GM18517 (cell line): ENCODE measurements at regions not wholly inside any gene's neighbourhood (a gene's known extent, or its start where the extent isn't known, plus 50 kb on each side); places are given as distances from the start of the nearest gene placed in this dataset.
"Not testable (repeated sequence)": the region's sequence is repeated elsewhere in the genome, so short reads cannot be mapped to it uniquely, and the experiment has no call there.

Experiments used
- ATAC-seq: cut with Tn5 transposase; IDR thresholded peaks from one replicate; pipeline ENCODE4 v1.9.1; 2021; ENCODE audit warnings: mild to moderate bottlenecking, moderate library complexity; ENCODE audit not compliant: unreplicated experiment

DNA sequence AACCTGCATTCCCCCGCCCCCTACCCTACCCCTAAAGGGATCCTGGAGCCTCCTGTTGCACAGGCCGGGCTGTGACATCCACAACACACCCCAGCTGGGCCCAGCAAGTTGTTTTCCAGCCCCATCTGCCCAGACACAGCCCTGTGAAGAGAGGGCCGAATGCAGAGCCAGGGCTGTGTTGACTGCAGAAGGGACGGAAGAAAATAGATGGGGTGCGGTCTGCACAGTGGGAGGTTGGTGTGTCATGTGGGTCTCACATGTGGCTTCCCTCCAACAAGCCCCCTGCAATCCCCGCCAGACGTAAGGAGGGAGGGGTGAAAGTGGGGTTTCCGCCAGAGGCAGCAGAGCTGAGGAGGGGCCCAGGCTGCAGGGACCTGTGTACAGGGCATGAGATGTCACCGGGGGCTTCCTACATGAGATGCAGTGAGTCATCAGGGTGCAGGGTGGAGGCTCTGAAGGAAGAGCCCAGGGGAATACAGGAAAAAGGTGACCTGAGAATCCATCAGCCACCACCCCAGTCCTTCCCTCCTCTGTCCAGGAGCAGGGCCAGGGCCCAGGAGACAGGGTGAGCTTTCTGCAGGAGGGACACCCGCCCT lies 60.2 kb upstream of the SULF2 start:
- ATAC-seq = not testable (repeated sequence)

DNA sequence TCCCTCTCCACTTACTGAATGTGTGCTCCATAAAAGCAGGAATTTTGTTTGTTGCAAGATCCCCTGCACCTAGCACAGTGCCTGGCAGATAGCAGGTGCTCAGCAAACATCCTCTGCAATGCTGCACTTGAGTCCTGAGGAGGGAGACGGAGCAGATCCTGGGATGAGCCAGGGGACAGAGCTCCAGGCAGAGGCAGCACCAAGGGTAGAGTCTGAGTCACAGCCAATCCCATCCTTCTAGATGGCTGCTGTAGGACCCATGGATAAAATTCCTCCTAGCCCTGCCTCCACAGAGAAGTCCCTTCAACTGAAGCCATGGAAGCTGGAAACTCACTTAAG lies 59.3 kb upstream of the SULF2 start:
- not testable (repeated sequence) for ATAC-seq

DNA sequence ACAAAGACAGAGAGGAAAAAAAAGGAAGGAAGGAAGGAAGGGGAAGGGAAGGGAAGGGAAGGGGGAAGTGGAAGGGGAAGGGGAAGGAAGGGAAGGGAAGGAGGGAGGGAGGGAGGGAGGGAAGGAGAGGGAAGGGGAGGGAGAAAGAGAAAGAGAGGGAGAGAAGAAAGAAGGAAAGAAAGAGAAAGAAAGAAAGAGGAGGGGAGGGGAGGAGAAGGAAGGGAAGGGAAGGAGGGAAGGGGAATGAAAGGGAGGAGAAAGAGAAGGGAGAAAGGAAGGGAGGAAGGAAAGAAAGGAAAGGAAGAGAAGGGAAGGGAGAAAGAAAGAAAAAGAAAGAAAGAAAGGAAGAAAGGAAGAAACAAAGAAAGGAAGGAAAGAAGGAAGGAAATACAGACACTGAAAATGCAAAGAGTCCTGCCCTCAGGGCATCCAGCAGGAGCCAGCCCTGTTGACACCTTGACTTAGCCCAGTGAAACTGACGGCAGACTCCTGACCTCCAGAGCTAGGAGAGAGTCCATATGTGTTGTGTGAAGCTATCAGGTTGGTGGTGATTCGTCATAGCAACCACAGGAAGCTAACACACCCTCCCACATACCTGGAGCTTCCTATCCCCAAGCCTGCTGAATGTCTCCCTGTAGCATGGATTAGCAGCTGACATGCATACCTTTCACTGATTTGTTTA lies 58.7 kb upstream of the SULF2 start:
- ATAC-seq = no peak

DNA sequence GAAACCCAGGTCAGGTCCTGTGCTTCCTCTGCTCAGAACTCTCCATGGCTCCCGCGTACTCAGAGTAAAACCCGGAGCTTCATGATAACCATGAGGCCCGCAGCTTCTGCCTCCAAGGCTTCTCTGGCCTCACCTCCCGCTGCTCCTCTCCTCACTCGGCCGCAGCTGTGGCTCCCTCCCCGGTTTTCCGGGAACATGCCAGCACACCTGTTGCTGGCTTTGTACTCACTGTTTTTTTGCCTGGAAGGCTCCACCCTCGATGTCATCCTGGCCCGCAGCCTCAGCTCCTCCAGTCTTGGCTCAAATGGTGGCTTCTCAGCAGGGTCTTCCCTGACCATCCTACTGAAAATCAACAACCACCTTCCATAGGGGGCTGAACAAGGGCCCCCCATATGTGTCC lies 57.7 kb upstream of the SULF2 start:
- ATAC-seq = not testable (repeated sequence)

DNA sequence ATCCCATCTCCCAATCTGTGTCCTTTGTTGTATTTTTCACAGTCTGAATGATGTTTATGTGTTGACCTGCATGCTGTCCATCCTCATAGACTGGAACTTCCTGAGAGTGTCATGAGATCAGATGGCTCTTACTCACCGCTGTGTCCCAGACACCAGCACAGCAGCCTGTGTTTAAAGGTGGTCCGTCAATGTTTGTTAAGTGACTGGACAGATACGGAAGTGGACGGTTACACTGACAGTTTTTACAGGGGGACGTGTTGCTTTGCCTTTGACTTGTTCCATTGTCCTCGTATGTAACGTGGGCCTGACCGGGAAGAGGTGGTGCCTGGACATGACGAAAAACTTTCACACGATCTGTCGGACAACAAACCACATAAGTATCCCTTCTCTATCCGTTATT lies 56.7 kb upstream of the SULF2 start:
- ATAC-seq = not testable (repeated sequence)

DNA sequence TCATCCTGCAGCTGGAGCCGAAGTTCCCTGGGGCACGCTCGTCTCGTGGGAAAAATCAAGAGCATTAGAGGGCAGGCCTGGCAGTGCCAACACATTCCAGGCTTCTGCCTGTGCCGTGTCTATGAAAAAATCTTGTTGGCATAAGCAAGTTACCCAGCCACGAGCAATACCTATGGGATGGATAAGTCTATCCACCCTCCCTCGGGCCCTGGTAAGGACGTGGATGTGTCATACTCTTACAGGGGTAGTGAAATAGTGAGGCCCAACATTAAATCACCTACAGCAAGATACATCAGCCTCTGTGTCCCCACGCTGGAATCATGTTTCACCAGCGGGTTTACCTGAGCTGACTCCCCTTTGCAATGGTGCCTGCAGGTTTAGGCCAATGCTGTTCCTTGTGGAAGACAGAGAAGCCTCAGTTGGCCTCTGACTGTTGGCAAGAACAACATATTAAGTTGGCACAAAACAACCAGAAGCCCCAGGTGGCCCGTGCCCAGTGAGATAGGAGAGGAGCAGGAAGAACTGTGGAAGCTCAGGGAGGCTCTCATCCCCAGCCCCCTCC lies 51.1 kb upstream of the SULF2 start:
- not testable (repeated sequence) for ATAC-seq
